H1 (cell line): ENCODE measurements at regions not wholly inside any gene's neighbourhood (a gene's known extent, or its start where the extent isn't known, plus 50 kb on each side); places are given as distances from the start of the nearest gene placed in this dataset.

Source experiments
- BRCA1 ChIP-seq: IDR thresholded peaks from 2 replicates; pipeline ENCODE4 v1.6.1; 2012; ENCODE audit warnings: low read depth, low read length, improper control_type of control experiment
- CBX8 ChIP-seq: fragments of 300-800, 300-1000 bp; sonication (generic); IDR thresholded peaks from 2 replicates; pipeline ENCODE4 v1.7.1; 2016; ENCODE audit warnings: low read depth, low read length, borderline replicate concordance
- CEBPB ChIP-seq: IDR thresholded peaks from 2 replicates; pipeline ENCODE4 v1.6.1; 2012; ENCODE audit warnings: low read depth, low read length
- CTCF ChIP-seq, 3 experiments: IDR thresholded peaks; 1 replicate in 2 of 3; 2 replicates in 1 of 3; pipeline versions ENCODE4 v1.5.1 to v1.6.1; 2011; ENCODE audit warnings: low read length in 3 of 3, mild to moderate bottlenecking in 3 of 3, inconsistent platforms in 2 of 3, low read depth in 1 of 3, moderate library complexity in 1 of 3; ENCODE audit not compliant: insufficient read depth in 1 of 3; ENCODE audit errors: control extremely low read depth in 1 of 3
- EGR1 ChIP-seq: IDR thresholded peaks from 2 replicates; pipeline ENCODE4 v1.6.1; 2011; ENCODE audit warnings: low read depth, low read length, borderline replicate concordance
- EP300 ChIP-seq, 2 experiments: IDR thresholded peaks; 1 replicate in 1 of 2; 2 replicates in 1 of 2; pipeline ENCODE4 v1.6.1; 2011 to 2012; ENCODE audit warnings: low read depth in 2 of 2, low read length in 2 of 2, mild to moderate bottlenecking in 2 of 2, borderline replicate concordance in 1 of 2, inconsistent platforms in 1 of 2, moderate library complexity in 1 of 2
- EZH2 ChIP-seq: fragments of 200-600 bp; sonication (generic); IDR thresholded peaks from 2 replicates; pipeline ENCODE4 v1.7.1; 2012; ENCODE audit warnings: low read depth, mild to moderate bottlenecking, moderate library complexity, low read length, inconsistent platforms; ENCODE audit not compliant: severe bottlenecking
- MAX ChIP-seq: IDR thresholded peaks from 2 replicates; pipeline ENCODE4 v1.6.1; 2012; ENCODE audit warnings: inconsistent platforms
- POLR2A ChIP-seq, 2 experiments: IDR thresholded peaks; 1 replicate in 1 of 2; 2 replicates in 1 of 2; pipeline ENCODE4 v1.6.1; 2011; ENCODE audit warnings: low read depth in 2 of 2, low read length in 2 of 2, mild to moderate bottlenecking in 2 of 2; ENCODE audit errors: control extremely low read depth in 1 of 2
- POLR2AphosphoS5 ChIP-seq: IDR thresholded peaks from 2 replicates; pipeline ENCODE4 v1.6.1; 2011; ENCODE audit warnings: low read depth, low read length
- RFX5 ChIP-seq: IDR thresholded peaks from 2 replicates; pipeline ENCODE4 v1.6.1; 2011; ENCODE audit warnings: low read depth, low read length, improper control_type of control experiment, borderline replicate concordance
- SP1 ChIP-seq: IDR thresholded peaks from 2 replicates; pipeline ENCODE4 v1.6.1; 2011; ENCODE audit warnings: low read depth, low read length
- TCF12 ChIP-seq: IDR thresholded peaks from 2 replicates; pipeline ENCODE4 v1.6.1; 2011; ENCODE audit warnings: low read depth, mild to moderate bottlenecking, low read length
- ZNF274 ChIP-seq: IDR thresholded peaks from 2 replicates; pipeline ENCODE4 v1.7.0; 2012; ENCODE audit warnings: low read length, borderline replicate concordance; ENCODE audit errors: extremely low read depth

DNA sequence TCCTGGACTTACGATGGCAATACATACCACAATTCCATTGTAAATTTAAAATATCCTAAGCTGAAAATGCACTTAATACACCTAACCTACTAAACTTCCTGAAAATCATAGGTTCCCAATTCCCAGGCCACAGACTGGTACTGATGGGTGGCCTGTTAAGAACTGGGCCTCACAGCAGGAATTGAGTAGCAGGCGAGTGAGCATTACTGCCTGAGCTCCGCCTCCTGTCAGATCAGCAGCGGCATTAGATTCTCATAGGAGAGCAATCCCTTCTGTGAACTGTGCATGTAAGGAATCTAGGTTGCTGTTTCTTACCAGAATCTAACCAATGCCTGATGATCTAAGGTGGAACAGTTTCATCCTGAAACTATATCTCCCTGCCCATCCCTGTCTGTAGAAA is 1670.2 kb upstream of the PCDH20 start:
- TF ChIP-seq CTCF (IDR thresholded peaks at IDR 0.05; ENCODE audit: control extremely low read depth in 1 of 3, insufficient read depth in 1 of 3, low read depth in 1 of 3, low read length in 3 of 3) (no peak), EP300 (IDR thresholded peaks at IDR 0.05; ENCODE audit: borderline replicate concordance in 1 of 2, low read depth in 2 of 2, low read length in 2 of 2) (no peak), EZH2 (no peak), BRCA1 (no peak), SP1 (no peak), CEBPB (no peak), MAX (no peak), CBX8 (no peak), POLR2A (IDR thresholded peaks at IDR 0.05; ENCODE audit: control extremely low read depth in 1 of 2, low read depth in 2 of 2, low read length in 2 of 2) (no peak), TCF12 (no peak), ZNF274 (no peak), EGR1 (no peak), RFX5 (no peak), POLR2AphosphoS5 (no peak)
